ENCODE measurements at regions not wholly inside any gene's neighbourhood (a gene's known extent, or its start where the extent isn't known, plus 50 kb on each side); places are given as distances from the start of the nearest gene placed in this dataset.
"Not testable (repeated sequence)": the region's sequence is repeated elsewhere in the genome, so short reads cannot be mapped to it uniquely, and the experiment has no call there.

GRCh38 chr2:90293806-90294205, 1602.3 kb downstream of the RPIA start:
- not testable (repeated sequence) for TF ChIP-seq PPARA (CRISPR knock-in tag; IDR thresholded peaks at IDR 0.05; ENCODE audit: borderline replicate concordance); ARNTL (CRISPR knock-in tag; IDR thresholded peaks at IDR 0.05; ENCODE audit: borderline replicate concordance, low read depth); ZC3H10 (CRISPR knock-in tag; IDR thresholded peaks at IDR 0.05); SNAI2 (CRISPR knock-in tag; IDR thresholded peaks at IDR 0.05); POU6F1 (CRISPR knock-in tag; IDR thresholded peaks at IDR 0.05; ENCODE audit: borderline replicate concordance, low read depth)
